GM23248 (cell line): ENCODE measurements at regions not wholly inside any gene's neighbourhood (a gene's known extent, or its start where the extent isn't known, plus 50 kb on each side); places are given as distances from the start of the nearest gene placed in this dataset.

ENCODE experiments used
- DNase-seq: peaks from one replicate; pipeline ENCODE4 v3.0.0-alpha.2; 2015
- H2AFZ ChIP-seq: fragments of 200-600 bp; sonication (generic); 2 replicates; pipeline ENCODE4 v1.6.1; 2016; ENCODE audit warnings: antibody characterized with exemption
- H3F3A ChIP-seq: fragments of 200-600 bp; sonication (generic); 2 replicates; pipeline ENCODE4 v1.6.1; 2016; ENCODE audit warnings: mild to moderate bottlenecking, antibody characterized with exemption, mixed run types; ENCODE audit not compliant: insufficient read depth
- H3K27ac ChIP-seq: fragments of 200-600 bp; sonication (generic); 2 replicates; pipeline ENCODE4 v1.5.1; 2016; ENCODE audit warnings: mild to moderate bottlenecking
- H3K27me3 ChIP-seq: fragments of 200-600 bp; sonication (generic); replicated peaks from 2 replicates; pipeline ENCODE4 v1.6.1; 2016; ENCODE audit warnings: mild to moderate bottlenecking; ENCODE audit not compliant: insufficient read depth
- H3K36me3 ChIP-seq: fragments of 200-600 bp; sonication (generic); 2 replicates; pipeline ENCODE4 v1.6.1; 2016; ENCODE audit warnings: low read depth, mild to moderate bottlenecking
- H3K4me1 ChIP-seq: fragments of 200-600 bp; sonication (generic); 2 replicates; pipeline ENCODE4 v1.6.1; 2016; ENCODE audit warnings: mild to moderate bottlenecking; ENCODE audit not compliant: insufficient read depth
- H3K4me2 ChIP-seq: fragments of 200-600 bp; sonication (generic); one replicate; pipeline ENCODE4 v1.6.1; 2016; ENCODE audit warnings: mild to moderate bottlenecking; ENCODE audit not compliant: unreplicated experiment
- H3K4me3 ChIP-seq: fragments of 200-600 bp; sonication (generic); 2 replicates; pipeline ENCODE4 v1.5.1; 2016; ENCODE audit warnings: mild to moderate bottlenecking
- H3K79me2 ChIP-seq: fragments of 200-600 bp; sonication (generic); 2 replicates; pipeline ENCODE4 v1.6.1; 2016; ENCODE audit warnings: mild to moderate bottlenecking; ENCODE audit not compliant: insufficient read depth
- H3K9ac ChIP-seq: fragments of 200-600 bp; sonication (generic); 2 replicates; pipeline ENCODE4 v1.6.1; 2016; ENCODE audit warnings: mild to moderate bottlenecking
- H3K9me2 ChIP-seq: fragments of 200-600 bp; sonication (generic); 2 replicates; pipeline ENCODE4 v1.6.1; 2016; ENCODE audit warnings: mixed run types, mild to moderate bottlenecking, moderate library complexity; ENCODE audit not compliant: insufficient read depth
- H3K9me3 ChIP-seq: fragments of 200-600 bp; sonication (generic); one replicate; pipeline ENCODE4 v1.6.1; 2017; ENCODE audit warnings: low read depth
- H4K20me1 ChIP-seq: fragments of 200-600 bp; sonication (generic); 2 replicates; pipeline ENCODE4 v1.6.0; 2016; ENCODE audit not compliant: insufficient read depth
- EZH2 ChIP-seq: fragments of 200-600 bp; sonication (generic); IDR thresholded peaks from 2 replicates; pipeline ENCODE4 v1.6.1; 2018; ENCODE audit warnings: antibody characterized with exemption, mild to moderate bottlenecking; ENCODE audit not compliant: insufficient read depth, poor library complexity, severe bottlenecking
- EZH2phosphoT487 ChIP-seq: fragments of 200-600 bp; sonication (generic); IDR thresholded peaks from 2 replicates; pipeline ENCODE4 v1.6.1; 2018; ENCODE audit warnings: antibody characterized with exemption, moderate library complexity, mild to moderate bottlenecking, low read depth; ENCODE audit not compliant: insufficient read depth
- WGBS, 2 experiments: methylation state at CpG; one replicate each; pipeline ENCODE4 v1.1.6; 2015 to 2017; ENCODE audit warnings: low lambda C conversion rate in 2 of 2, low coverage in 1 of 2; ENCODE audit errors: missing lambda C conversion rate in 2 of 2; 5-methylcytosine and 5-hydroxymethylcytosine counted together
- in situ Hi-C: fragments of 300-500 bp; cut with MboI; formaldehyde crosslinking; loops from 2 replicates; pipeline ENCODE4 v1.15.0; 2020

GRCh38 chr1:87592156-87592555 lies 263.5 kb downstream of the LMO4 start:
- 88 to 94% methylated on average over 2 of the region's 2 CpGs for WGBS, 2 experiments
- H3K4me2 ChIP-seq, result no peak overlapping the region
- no peaks in the 10 kb centered on the region for H3F3A ChIP-seq
- H4K20me1 ChIP-seq, result no peaks in the 10 kb centered on the region
- TF ChIP-seq EZH2, result no peak
- TF ChIP-seq EZH2phosphoT487, result no peak
- H3K27me3 ChIP-seq, result no peaks in the 10 kb centered on the region
- H3K79me2 ChIP-seq, result no peaks in the 10 kb centered on the region
- H3K4me3 ChIP-seq, result no peak overlapping the region
- H3K9ac ChIP-seq, result no peak overlapping the region
- no peaks in the 10 kb centered on the region for H3K9me3 ChIP-seq
- no peak overlapping the region for H2AFZ ChIP-seq
- in situ Hi-C loops, result no loop called here
- no peak for DNase-seq
- H3K27ac ChIP-seq, result no peak overlapping the region
- 0 out of 2 replicates have a peak, but pooled peaks cover 4% of the 10 kb centered on the region for H3K4me1 ChIP-seq
- H3K36me3 ChIP-seq, result no peaks in the 10 kb centered on the region
- no peaks in the 10 kb centered on the region for H3K9me2 ChIP-seq

GRCh38 chr1:87594736-87595383 lies 266.2 kb downstream of the LMO4 start:
- Histone ChIP-seq H3F3A (no peaks in the 10 kb centered on the region), H3K27ac (no peak overlapping the region), H2AFZ (peak overlapping the region; percentile 48; the same call in 1 of the 2 replicates), H3K4me1 (0 out of 2 replicates have a peak, but pooled peaks cover 4% of the 10 kb centered on the region), H3K36me3 (no peaks in the 10 kb centered on the region), H3K9me2 (no peaks in the 10 kb centered on the region), H3K79me2 (no peaks in the 10 kb centered on the region), H3K9ac (no peak overlapping the region), H3K9me3 (no peaks in the 10 kb centered on the region), H4K20me1 (no peaks in the 10 kb centered on the region), H3K4me2 (peak overlapping the region; percentile 7), H3K4me3 (no peak overlapping the region), H3K27me3 (no peaks in the 10 kb centered on the region)
- peak; percentile 12 for DNase-seq
- TF ChIP-seq EZH2 (no peak), EZH2phosphoT487 (no peak)
- in situ Hi-C loops, result no loop called here
- WGBS, 2 experiments, result 26 to 28% methylated on average over 8 of the region's 8 CpGs

- WGBS, 2 experiments, result 40 to 86% methylated on average over 1 to 3 of the region's 3 CpGs
- DNase-seq, result no peak
- no peak overlapping the region for H3K4me2 ChIP-seq
- no peak overlapping the region for H3K9ac ChIP-seq
- no peak for TF ChIP-seq EZH2
- no peak for TF ChIP-seq EZH2phosphoT487
- H3K36me3 ChIP-seq, result no peaks in the 10 kb centered on the region
- in situ Hi-C loops, result no loop called here
- no peaks in the 10 kb centered on the region for H3K9me2 ChIP-seq
- H3K27me3 ChIP-seq, result no peaks in the 10 kb centered on the region
- no peaks in the 10 kb centered on the region for H4K20me1 ChIP-seq
- H3K27ac ChIP-seq, result no peak overlapping the region
- H3K4me1 ChIP-seq, result 0 out of 2 replicates have a peak, but pooled peaks cover 4% of the 10 kb centered on the region
- H3K79me2 ChIP-seq, result no peaks in the 10 kb centered on the region
- no peaks in the 10 kb centered on the region for H3K9me3 ChIP-seq
- H2AFZ ChIP-seq, result no peak overlapping the region
- no peaks in the 10 kb centered on the region for H3F3A ChIP-seq
- no peak overlapping the region for H3K4me3 ChIP-seq
Measured at GRCh38 chr1:87595384-87595781, 266.7 kb downstream of the LMO4 start.

- in situ Hi-C loops, result no loop called here
- H3K27ac ChIP-seq, result no peak overlapping the region
- DNase-seq, result no peak
- no peaks in the 10 kb centered on the region for H3K27me3 ChIP-seq
- no peaks in the 10 kb centered on the region for H3K9me3 ChIP-seq
- no peaks in the 10 kb centered on the region for H3F3A ChIP-seq
- H3K9me2 ChIP-seq, result no peaks in the 10 kb centered on the region
- H3K4me3 ChIP-seq, result no peak overlapping the region
- no peak overlapping the region for H2AFZ ChIP-seq
- H3K79me2 ChIP-seq, result no peaks in the 10 kb centered on the region
- no peak overlapping the region for H3K4me2 ChIP-seq
- 0 out of 2 replicates have a peak, but pooled peaks cover 4% of the 10 kb centered on the region for H3K4me1 ChIP-seq
- TF ChIP-seq EZH2phosphoT487 (no peak), EZH2 (no peak)
- no peaks in the 10 kb centered on the region for H4K20me1 ChIP-seq
- H3K36me3 ChIP-seq, result no peaks in the 10 kb centered on the region
- WGBS, 2 experiments, result 92 to 95% methylated on average over 3 of the region's 3 CpGs
- H3K9ac ChIP-seq, result no peak overlapping the region
Measured at GRCh38 chr1:87598429-87598828, 269.7 kb downstream of the LMO4 start.
